ENCODE measurements at regions not wholly inside any gene's neighbourhood (a gene's known extent, or its start where the extent isn't known, plus 50 kb on each side); places are given as distances from the start of the nearest gene placed in this dataset.
A peak's percentile ranks its signal among the peaks of the same experiment; 100 is the strongest.

DNA sequence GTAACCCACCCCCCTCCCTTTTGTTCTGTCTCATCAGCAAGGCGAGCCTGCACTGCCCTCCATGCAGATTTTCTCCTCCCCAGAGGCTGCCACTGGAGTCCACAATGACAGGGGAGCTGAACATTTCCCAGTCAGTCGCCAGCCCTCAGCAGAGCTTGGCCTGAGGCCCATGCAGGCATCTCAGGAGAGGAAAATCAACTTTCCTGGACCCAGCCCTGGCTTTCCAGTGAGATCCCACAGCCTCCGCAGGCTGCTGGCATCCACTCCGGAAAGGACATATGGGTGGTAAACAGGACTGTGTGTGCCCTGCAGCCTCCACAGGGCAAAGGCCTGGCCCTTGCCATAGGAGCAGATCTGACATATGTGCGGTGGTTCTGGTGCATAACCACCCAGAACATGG is 253.8 kb downstream of the TNS1 start:
- DNase-seq, result no peak

GRCh38 chr2:217746808-217747207 is 256.0 kb downstream of the TNS1 start:
- no peak for DNase-seq

DNA sequence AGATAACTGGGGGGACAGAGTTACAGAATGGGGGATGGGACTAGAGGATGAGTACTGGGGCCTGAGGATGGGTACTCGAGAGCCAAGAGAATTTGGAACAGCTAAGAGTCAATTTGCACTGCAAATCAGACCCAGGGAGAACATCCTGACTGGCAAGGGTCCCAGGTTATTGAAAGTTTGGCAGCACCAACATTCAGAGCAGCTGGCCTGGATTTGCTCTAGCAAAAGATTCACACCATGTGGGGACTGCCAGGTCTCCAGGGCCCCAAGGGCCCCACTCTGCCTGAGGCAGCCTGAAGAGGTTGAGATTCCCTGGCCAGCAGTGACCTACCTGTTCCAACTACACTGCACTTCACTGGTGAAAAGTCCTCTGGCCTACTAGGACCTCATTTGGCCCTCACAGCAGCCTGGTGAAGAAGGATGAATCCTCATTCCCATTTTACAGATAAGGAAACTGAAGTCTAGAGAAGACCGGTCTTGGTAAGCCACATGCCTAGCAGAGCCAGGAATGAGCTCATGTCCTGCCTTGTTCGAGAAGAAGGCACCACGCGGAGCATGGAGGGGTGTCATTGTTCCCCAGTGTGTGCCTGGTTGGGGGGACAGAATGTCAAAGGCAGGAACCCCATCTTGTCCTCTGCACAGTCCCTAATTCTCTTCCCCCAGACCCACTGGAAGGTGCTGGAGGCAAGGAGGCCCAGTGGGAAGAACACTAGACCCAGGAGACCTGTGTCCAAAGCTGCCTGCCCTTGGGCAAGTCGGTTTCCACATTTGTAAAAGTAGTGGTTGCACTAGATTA is 258.6 kb downstream of the TNS1 start:
- no peak for DNase-seq

GRCh38 chr2:217743407-217743806 is 259.4 kb downstream of the TNS1 start:
- no peak for DNase-seq

DNA sequence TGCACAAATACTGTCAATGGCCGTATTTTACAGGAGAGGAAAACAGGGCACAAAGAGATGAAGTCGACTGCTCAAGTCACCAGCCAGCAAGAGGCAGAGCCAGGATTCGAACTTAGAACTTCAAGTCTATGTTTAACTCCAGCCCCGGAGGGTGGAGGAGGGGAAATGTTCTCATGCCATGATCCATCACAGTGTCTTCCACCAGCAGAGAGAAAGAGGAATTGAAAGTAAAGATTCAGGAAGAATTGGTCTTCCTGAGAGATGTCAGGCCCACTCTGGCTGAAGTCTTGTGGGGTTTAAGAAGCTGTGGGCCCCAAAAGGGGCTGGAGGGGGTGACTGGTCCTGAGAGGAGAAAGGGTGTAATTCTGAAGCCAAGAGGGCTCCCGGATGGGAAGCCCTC is 260.0 kb downstream of the TNS1 start:
- DNase-seq, result peak; percentile 95

DNA sequence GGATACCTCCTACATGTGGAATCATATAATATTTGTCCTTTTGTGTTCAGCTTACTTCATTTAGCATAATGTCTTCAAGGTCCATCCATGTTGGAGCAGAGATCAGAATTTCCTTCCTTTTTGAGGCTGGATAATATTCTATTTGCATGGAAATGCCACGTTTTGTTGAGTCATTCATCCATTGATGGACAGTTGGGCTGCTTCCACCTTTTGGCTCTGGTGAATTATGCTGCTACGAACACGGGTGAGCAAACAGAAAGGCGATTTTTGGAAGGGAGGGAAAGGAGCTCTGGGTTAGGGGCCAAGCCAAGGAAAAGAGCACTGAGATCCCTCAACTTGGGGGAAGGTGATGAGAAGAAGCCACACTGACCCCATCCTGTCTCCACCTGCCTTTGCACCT is 260.5 kb downstream of the TNS1 start:
- DNase-seq, result no peak

DNA sequence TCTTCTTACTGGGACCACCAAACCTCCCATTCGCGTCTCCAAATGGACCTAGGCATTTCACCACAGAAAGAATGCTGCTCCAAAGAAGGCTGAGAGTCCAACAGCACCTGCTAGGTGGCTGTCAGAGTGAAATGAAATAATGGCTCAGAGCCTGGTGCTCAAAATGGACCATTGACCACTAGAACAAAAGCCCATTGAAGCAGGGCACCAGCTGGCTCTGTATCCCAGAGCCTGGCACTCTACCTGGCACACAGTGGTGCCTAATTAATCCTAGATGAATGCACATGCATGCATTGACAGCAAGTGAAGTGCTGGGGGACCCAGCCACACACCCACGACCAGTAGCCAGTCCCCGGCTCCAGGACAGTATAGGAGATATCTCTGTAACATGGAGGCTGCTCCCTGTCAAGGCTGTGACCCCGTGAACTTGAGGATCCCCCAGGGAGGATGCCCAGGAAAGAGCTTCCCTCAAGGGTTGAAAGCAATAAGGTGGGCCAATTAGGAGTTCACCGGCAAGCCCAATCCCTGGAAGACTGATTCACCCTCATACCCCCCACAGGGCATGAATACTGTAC is 261.3 kb downstream of the TNS1 start:
- DNase-seq, result no peak

GRCh38 chr2:217740756-217741155 is 262.0 kb downstream of the TNS1 start:
- no peak for DNase-seq

DNA sequence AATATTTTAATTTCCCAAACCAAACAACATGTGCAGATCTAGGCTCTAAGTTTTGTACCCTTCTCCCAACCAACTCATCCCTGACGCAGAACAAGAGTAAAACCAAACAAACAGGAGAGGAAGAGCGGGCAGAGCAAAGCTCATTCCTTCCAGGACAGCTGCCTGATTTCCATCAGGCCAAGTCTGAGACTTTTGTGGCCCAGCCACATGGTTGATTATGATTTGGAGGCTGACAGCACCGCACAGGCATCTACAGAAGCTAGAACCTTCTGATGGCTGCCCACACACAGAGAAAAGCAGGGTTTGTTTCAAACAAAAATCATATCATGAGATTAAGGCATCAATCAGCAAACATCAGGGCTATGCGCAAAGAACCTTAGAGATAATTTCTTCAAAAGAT is 262.6 kb downstream of the TNS1 start:
- DNase-seq, result no peak

DNA sequence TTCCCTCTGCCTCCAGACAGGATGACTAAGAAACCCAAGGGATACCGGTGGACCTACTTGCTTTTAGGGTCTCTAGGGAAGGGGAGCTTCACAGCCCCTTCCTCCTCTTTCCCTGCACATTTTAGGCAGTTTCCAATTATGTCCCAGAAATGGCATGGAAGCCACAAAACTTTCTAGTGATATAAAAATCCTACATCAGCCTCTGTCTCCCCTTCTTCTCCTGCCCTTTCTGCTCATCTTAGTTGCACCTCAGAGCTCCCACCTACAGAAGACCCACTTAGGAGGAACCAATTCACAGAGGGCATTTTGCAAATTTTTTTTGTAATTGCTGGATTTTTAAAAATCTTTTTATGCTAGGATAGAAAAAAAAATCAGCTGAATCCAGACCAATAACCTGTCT is 263.1 kb downstream of the TNS1 start:
- DNase-seq, result no peak

DNA sequence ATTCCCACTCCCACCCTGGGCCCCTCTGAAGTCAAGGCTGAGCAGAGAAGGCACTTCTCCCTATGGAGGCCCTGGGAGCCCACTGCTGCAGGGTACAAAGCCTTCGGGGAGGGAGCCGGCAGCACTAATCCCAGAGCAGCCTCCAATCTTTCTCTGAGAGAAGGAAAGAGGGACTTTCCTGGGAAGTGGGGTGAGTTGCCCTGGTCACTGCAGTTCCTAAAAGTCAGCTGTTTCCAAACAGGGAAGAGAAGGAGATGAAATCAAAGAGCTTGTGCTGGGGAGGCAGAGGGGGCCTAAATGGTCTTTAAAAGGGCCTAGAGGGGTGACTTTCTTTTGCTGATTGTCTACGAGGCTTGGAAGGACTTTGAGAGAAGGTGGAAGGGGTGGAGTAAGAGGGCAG is 264.7 kb downstream of the TNS1 start:
- DNase-seq, result no peak

GRCh38 chr2:217736776-217737550 is 265.8 kb downstream of the TNS1 start:
- DNase-seq, result no peak

DNA sequence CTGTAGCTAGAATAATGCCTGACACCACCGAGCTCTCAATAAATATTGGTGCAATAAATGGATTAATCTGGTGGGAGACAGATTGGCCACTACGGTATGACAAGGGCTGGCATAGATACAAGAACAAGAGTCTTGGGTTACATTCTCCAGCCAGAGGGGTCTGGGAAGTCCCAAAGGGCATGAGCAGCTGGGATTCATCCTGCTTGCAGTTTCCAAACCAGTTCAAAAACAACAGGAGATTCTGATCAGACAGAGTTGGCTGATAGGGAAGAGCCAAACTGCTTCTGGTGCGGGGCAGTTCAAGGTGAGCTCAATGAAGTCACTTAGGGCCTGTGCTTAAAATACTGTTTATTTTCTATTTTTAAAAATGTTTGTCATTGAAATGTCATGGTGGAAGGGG is 266.9 kb downstream of the TNS1 start:
- no peak for DNase-seq

DNA sequence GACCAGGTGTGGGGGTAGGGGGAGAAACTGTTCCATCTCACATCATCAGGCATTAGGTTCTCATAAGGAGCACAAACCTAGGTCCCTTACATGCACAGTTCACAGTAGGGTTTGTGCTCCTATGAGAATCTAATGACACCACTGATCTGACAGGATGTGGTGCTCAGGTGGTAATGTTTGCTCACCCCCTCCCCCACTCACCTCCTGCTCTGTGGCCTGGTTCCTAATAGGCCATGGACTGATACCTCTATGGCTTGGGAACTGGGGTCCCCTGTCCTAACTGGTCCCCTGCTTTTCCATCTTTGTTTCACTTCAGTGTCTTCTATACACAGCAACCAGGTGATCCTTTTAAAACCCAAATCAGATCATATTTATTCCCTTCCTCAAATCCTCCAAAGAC is 267.8 kb downstream of the TNS1 start:
- DNase-seq, result no peak

DNA sequence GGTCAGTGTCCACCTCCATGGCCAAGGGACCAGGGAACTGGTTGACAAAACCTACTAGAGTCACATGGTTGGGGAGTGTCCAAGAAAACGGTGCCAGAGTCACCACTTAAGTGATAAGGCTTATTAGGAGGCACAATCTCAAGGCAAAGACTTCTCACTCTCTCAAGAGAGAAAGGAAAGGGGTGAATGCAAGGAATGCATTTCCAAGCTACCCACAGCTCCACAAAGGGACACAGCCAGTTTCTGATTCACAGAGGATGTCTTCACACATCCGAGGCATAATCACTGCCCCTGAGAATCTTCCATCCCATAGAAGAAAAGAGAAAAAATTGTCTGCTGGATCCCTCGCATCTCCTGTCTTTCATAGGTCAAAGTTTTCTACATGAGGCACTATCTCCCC is 269.3 kb downstream of the TNS1 start:
- no peak for DNase-seq

DNA sequence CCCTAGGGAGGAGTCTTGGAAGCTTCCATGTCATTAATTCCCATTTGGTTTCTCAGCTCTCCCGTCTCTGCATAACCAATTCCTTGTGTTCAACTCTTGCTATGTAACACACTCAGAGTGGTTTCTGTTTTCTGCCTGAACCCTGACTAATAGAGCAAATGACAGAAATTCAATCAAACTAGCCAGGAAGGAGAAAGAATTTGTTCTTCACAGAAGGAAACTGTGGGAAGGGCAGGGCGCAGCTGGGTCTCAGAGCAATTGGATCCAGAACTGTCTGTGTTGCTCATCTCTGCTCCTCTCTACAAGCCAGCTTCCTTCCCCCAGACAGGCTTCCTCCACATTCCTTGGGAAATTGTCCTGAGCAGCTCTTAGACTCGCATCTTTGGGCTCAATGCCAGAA is 269.8 kb downstream of the TNS1 start:
- no peak for DNase-seq

- no peak for DNase-seq
Observed at GRCh38 chr2:217731805-217732204, 271.0 kb downstream of the TNS1 start.

GRCh38 chr2:217729421-217730053 is 273.3 kb downstream of the TNS1 start:
- DNase-seq, result no peak

GRCh38 chr2:217727801-217728200 is 275.0 kb downstream of the TNS1 start:
- no peak for DNase-seq

DNA sequence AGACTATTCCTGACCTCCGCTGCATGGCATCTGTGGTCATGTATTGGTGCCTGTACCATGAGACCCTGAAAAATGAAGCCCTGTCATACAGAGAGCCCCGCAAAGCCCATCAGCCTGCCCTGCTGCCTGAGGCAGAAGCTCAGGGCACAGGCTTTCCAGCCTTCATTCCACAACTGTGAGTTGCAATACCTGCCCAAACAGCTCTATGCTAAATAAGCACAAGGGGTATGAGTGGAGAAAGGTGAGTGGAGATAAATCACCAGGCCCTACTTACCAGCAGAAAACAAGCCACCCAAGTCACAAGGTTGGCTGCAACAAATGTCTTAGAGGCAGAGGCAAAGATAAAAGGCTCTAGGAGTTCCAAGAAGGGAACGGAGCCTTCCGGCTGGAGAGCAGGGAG is 277.4 kb downstream of the TNS1 start:
- DNase-seq, result no peak

DNA sequence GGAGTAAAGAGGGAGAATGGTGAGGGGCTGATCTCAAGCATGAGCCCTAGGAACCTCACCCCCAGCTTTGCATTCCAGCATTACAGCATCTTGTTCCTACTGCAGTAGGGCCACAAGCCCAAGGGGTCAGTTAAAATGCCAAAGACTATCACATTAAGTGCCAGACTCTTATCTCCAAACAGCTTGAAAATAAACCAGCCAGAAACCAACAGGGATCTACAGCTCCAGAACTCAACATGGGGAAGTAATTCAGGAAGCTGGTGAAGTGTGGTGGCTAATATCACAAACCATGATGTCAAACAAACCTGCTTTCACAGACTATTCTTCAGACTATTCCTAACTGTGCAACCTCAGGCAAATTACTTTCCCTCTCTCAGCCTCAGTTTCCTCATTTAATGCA is 278.3 kb downstream of the TNS1 start:
- DNase-seq, result peak; percentile 11

- DNase-seq, result no peak
Observed at GRCh38 chr2:217723981-217724380, 278.8 kb downstream of the TNS1 start.

DNA sequence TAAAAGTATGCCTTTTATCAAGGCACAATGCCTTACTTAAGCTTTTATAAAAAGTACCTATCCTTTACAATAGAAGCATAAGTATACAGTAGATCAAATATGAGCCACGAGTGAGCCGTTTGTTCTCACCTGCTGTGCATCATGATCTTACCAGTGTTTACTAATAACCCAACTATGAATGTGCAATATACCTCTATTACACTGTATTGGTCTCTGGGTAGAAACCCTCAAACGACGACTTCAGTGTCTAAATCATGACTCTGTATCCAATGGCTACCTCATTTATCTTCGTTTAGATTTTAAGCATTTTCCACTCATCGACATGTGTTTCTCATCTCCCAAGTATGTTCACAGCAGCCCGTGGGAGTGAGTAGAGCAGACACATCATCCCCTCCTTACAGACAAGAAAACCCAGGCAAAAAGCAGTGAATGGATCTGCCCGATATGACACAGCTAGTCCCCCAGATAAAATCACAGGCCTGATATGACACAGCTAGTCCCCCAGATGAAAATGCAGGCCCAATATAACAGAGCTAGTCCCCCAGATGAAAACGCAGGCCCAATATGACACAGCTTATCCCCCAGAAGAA is 279.8 kb downstream of the TNS1 start:
- no peak for DNase-seq
